Body of pancreas (tissue), 4 donors: ENCODE measurements at regions not wholly inside any gene's neighbourhood (a gene's known extent, or its start where the extent isn't known, plus 50 kb on each side); places are given as distances from the start of the nearest gene placed in this dataset.

Experiments used
- ATAC-seq: fragments of 150-250 bp; one replicate; pipeline ENCODE4 v1.9.1; 2016
- DNase-seq, 4 donors: peaks; one replicate each; pipeline ENCODE4 v3.0.0-alpha.2; 2019
- H3K27ac ChIP-seq, 4 donors: fragments of 200-600 bp; sonication (generic); 1 replicate in 3 of 4; 2 replicates in 1 of 4; pipeline versions ENCODE4 v1.5.1 to v1.6.1; 2016 to 2019; ENCODE audit warnings: mild to moderate bottlenecking in 1 of 4, mixed read lengths in 1 of 4, moderate library complexity in 1 of 4
- H3K27me3 ChIP-seq, 2 donors: fragments of 200-600 bp; sonication (generic); one replicate each; pipeline ENCODE4 v1.6.0; 2016; ENCODE audit warnings: mild to moderate bottlenecking in 1 of 2
- H3K36me3 ChIP-seq, 2 donors: fragments of 200-600 bp; sonication (generic); replicated peaks in 1 of 2; 2 replicates each; pipeline ENCODE4 v1.5.1; 2016; ENCODE audit warnings: low read depth in 2 of 2; ENCODE audit not compliant: insufficient read depth in 1 of 2
- H3K4me1 ChIP-seq: fragments of 200-600 bp; sonication (generic); one replicate; pipeline ENCODE4 v1.6.0; 2016
- H3K4me3 ChIP-seq, 2 donors: fragments of 200-600 bp; sonication (generic); 1 replicate in 1 of 2; 2 replicates in 1 of 2; pipeline ENCODE4 v1.5.1; 2016 to 2019
- H3K9me3 ChIP-seq, 3 donors: fragments of 200-600 bp; sonication (generic); 1 replicate in 2 of 3; 2 replicates in 1 of 3; pipeline ENCODE4 v1.5.1; 2016
- CTCF ChIP-seq, 7 experiments: fragments of 450-650 bp in 4 of 7; fragments of 200-600 bp in 3 of 7; sonication (generic) in 3 of 7; IDR thresholded peaks; one replicate each; pipeline ENCODE4 v1.5.1; 2016 to 2019; ENCODE audit warnings: antibody characterized with exemption in 7 of 7
- POLR2A ChIP-seq, 3 donors: fragments of 450-650 bp; IDR thresholded peaks; one replicate each; pipeline ENCODE4 v1.6.1; 2016; ENCODE audit warnings: antibody characterized with exemption in 3 of 3, mild to moderate bottlenecking in 2 of 3
- WGBS, 2 donors: methylation state at CpG; one replicate each; pipeline ENCODE4 v1.1.5; 2017; 5-methylcytosine and 5-hydroxymethylcytosine counted together
- intact Hi-C: fragments of 100-400 bp; cut with DNase I; formaldehyde crosslinking; loops from one replicate; pipeline ENCODE4 v1.15.1; 2023

DNA sequence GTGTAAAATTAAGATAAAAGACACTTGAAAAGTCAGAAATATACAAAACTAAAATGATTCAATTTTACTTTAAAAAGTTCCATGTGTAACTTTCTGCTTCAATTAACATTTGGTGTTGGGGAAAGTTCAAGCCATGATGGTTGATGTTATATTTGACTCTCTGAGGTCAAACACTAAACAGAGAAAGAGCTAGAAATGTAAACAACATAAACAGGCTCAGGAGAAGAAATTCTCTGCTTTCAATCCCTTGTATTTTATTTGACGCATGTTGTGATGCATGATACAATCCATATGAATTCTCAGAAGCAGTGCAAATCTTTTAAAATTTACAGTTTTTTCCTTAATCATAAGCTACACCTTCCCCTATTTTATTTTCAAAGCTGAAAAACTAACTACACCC lies 822.4 kb downstream of the PCDH18 start:
- 67 to 68% methylated on average over 1 of the region's 1 CpG for WGBS, 2 donors
- Histone ChIP-seq H3K4me1 (no peaks in the 10 kb centered on the region), H3K9me3 (no peaks in the 10 kb centered on the region), H3K27me3 (no peaks in the 10 kb centered on the region), H3K4me3 (no peak overlapping the region), H3K36me3 (no peaks in the 10 kb centered on the region), H3K27ac (no peak overlapping the region)
- intact Hi-C loops, result no loop called here
- no peak for ATAC-seq
- TF ChIP-seq CTCF (IDR thresholded peaks at IDR 0.05), result no peak
- no peak for DNase-seq

DNA sequence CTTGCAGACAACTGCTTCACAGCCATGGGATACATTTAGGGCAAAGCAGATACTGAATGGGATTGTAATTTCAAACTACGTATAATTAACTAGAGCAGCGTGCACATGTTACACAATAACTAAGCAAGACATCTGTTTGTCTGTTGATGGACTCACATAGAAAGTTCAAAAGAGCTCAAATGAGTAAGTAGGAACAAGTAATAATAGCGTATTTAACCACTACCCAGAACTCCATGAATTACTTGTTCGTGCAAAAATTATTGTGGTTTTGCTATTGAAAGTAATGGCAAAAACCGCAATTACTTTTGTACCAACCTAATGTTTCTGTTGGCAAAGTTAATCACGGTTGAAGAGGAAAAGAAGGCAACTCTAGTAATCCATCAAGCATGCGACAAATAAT lies 825.4 kb downstream of the PCDH18 start:
- TF ChIP-seq POLR2A (IDR thresholded peaks at IDR 0.05) (no peak), CTCF (IDR thresholded peaks at IDR 0.05) (no peak)
- Histone ChIP-seq H3K27me3 (no peaks in the 10 kb centered on the region), H3K9me3 (no peaks in the 10 kb centered on the region), H3K4me1 (no peaks in the 10 kb centered on the region), H3K4me3 (no peak overlapping the region), H3K36me3 (no peaks in the 10 kb centered on the region), H3K27ac (no peak overlapping the region)
- intact Hi-C loops, result no loop called here
- 68 to 72% methylated on average over 7 of the region's 7 CpGs for WGBS, 2 donors
- DNase-seq (no peak), ATAC-seq (no peak)

- ATAC-seq (no peak), DNase-seq (no peak)
- Histone ChIP-seq H3K9me3 (no peaks in the 10 kb centered on the region), H3K36me3 (no peaks in the 10 kb centered on the region), H3K27ac (no peak overlapping the region), H3K27me3 (no peaks in the 10 kb centered on the region), H3K4me1 (no peaks in the 10 kb centered on the region), H3K4me3 (no peak overlapping the region)
- WGBS, 2 donors, result 50 to 55% methylated on average over 3 of the region's 3 CpGs
- intact Hi-C loops, result no loop called here
- TF ChIP-seq CTCF (IDR thresholded peaks at IDR 0.05) (no peak), POLR2A (IDR thresholded peaks at IDR 0.05) (no peak)
Measured at GRCh38 chr4:136699905-136700304, 832.4 kb downstream of the PCDH18 start.

- TF ChIP-seq POLR2A (IDR thresholded peaks at IDR 0.05), result no peak
- H3K4me3 ChIP-seq, result no peak overlapping the region
- intact Hi-C loops, result no loop called here
- H3K27ac ChIP-seq, result no peak overlapping the region
- no peaks in the 10 kb centered on the region for H3K9me3 ChIP-seq
- H3K27me3 ChIP-seq, result no peaks in the 10 kb centered on the region
- 51 to 53% methylated on average over 3 of the region's 3 CpGs for WGBS, 2 donors
- H3K4me1 ChIP-seq, result no peaks in the 10 kb centered on the region
- DNase-seq (no peak), ATAC-seq (no peak)
- H3K36me3 ChIP-seq, result no peaks in the 10 kb centered on the region
Measured at GRCh38 chr4:136691607-136692006, 840.7 kb downstream of the PCDH18 start.

GRCh38 chr4:136690360-136690759 lies 841.9 kb downstream of the PCDH18 start:
- no peaks in the 10 kb centered on the region for H3K27me3 ChIP-seq
- intact Hi-C loops, result no loop called here

More at GRCh38 chr4:136690360-136690759, 841.9 kb downstream of the PCDH18 start:
- TF ChIP-seq POLR2A (IDR thresholded peaks at IDR 0.05), result no peak
- no peak for TF ChIP-seq CTCF (IDR thresholded peaks at IDR 0.05)
- H3K4me1 ChIP-seq, result no peaks in the 10 kb centered on the region
- no peak for DNase-seq
- no peak for ATAC-seq
- H3K27ac ChIP-seq, result no peak overlapping the region
- WGBS, 2 donors, result 14 to 15% methylated on average over 1 of the region's 1 CpG
- no peaks in the 10 kb centered on the region for H3K9me3 ChIP-seq
- no peak overlapping the region for H3K4me3 ChIP-seq
- no peaks in the 10 kb centered on the region for H3K36me3 ChIP-seq
